Muscle of leg (tissue), 3 donors: ENCODE measurements at regions not wholly inside any gene's neighbourhood (a gene's known extent, or its start where the extent isn't known, plus 50 kb on each side); places are given as distances from the start of the nearest gene placed in this dataset.
"Not testable (repeated sequence)": the region's sequence is repeated elsewhere in the genome, so short reads cannot be mapped to it uniquely, and the experiment has no call there.

Source experiments
- DNase-seq: peaks from one replicate; pipeline ENCODE4 v3.0.0; 2013
- H3K27ac ChIP-seq: one replicate; pipeline ENCODE4 v1.5.1; 2013; ENCODE audit warnings: mild to moderate bottlenecking, low read length, control low read depth
- H3K27me3 ChIP-seq: one replicate; pipeline ENCODE4 v1.6.1; 2013; ENCODE audit warnings: low read length; ENCODE audit not compliant: control insufficient read depth, insufficient read depth
- H3K36me3 ChIP-seq: one replicate; pipeline ENCODE4 v1.6.1; 2013; ENCODE audit warnings: low read length; ENCODE audit not compliant: control insufficient read depth, insufficient read depth
- H3K4me1 ChIP-seq: one replicate; pipeline ENCODE4 v1.6.1; 2013; ENCODE audit warnings: low read length; ENCODE audit not compliant: control insufficient read depth, insufficient read depth
- H3K4me3 ChIP-seq: one replicate; pipeline ENCODE4 v1.5.1; 2013; ENCODE audit warnings: low read length, control low read depth
- H3K9me3 ChIP-seq: replicated peaks from 2 replicates; pipeline ENCODE4 v1.6.1; 2013; ENCODE audit warnings: low read depth, low read length; ENCODE audit not compliant: control insufficient read depth
- whole genome bisulfite sequencing: methylation state at CpG from one replicate; pipeline ENCODE4 v1.1.5; 2013; ENCODE audit warnings: missing lambda C conversion rate; ENCODE audit not compliant: insufficient coverage; 5-methylcytosine and 5-hydroxymethylcytosine counted together

- Histone ChIP-seq H3K27me3 (no peaks in the 10 kb centered on the region), H3K4me3 (no peak overlapping the region), H3K36me3 (no peaks in the 10 kb centered on the region), H3K9me3 (peaks cover 3% of the 10 kb centered on the region), H3K27ac (no peak overlapping the region), H3K4me1 (no peaks in the 10 kb centered on the region)
- DNase-seq = no peak
- 33% methylated on average over 1 of the region's 1 CpG for WGBS
These were observed 86.1 kb upstream of the SRD5A2 start for GRCh38 chr2:31666878-31667277.

- WGBS = no CpG with 5 or more reads among the region's 2 CpGs
- no peaks in the 10 kb centered on the region for H3K27me3 ChIP-seq
- no peak overlapping the region for H3K27ac ChIP-seq
- no peak for DNase-seq
- no peak overlapping the region for H3K4me3 ChIP-seq
- peaks cover 3% of the 10 kb centered on the region for H3K9me3 ChIP-seq
- H3K4me1 ChIP-seq = no peaks in the 10 kb centered on the region
- no peaks in the 10 kb centered on the region for H3K36me3 ChIP-seq
These were observed 84.4 kb upstream of the SRD5A2 start for GRCh38 chr2:31664949-31665724.

DNA sequence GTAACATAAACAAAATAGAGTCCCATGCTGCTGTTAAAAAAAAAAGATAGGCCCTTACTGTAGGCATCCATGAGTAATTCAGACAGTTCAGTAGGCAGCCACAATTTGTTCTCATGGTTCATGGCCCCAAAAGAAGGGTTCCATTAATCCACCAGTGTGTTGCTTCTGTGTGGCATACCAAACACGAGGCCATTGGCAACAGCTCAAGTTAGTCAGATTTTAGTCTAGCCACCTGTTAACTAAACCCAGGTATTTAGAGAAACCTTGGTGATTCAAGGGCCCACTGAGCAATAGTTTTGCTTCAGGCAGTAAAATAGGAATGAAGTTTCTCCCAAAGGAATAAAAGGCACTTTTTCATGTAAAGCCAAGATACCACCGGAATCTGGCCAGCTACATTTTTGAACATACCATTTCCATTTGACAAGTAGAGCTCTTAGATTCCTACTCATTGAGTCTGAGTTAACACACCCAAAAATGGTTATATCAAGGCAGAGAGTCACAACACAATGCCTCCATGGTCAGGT is 80.1 kb upstream of the SRD5A2 start:
- Histone ChIP-seq H3K36me3 (no peaks in the 10 kb centered on the region), H3K4me3 (no peak overlapping the region), H3K27ac (no peak overlapping the region), H3K27me3 (no peaks in the 10 kb centered on the region), H3K4me1 (no peaks in the 10 kb centered on the region), H3K9me3 (no peaks in the 10 kb centered on the region)
- 100% methylated on average over 1 of the region's 2 CpGs for WGBS
- no peak for DNase-seq

DNA sequence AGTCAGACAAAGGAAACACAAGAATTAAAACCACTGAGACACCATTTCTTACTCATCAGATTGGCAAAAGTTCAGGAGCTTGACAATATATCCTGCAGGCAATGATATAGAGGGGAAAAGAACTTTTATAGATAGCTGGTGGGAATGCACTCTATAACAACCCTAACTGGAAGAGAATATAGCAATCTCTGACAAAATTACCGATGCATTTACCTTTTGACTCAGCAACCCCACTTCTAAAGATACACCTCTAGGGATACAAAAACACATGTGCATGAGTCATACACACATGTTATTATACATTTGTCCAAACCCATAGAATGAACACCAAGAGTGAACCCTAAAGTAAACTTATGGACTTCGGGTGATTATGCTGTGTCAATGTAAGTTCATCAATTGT is 79.4 kb upstream of the SRD5A2 start:
- Histone ChIP-seq H3K27me3 (no peaks in the 10 kb centered on the region), H3K9me3 (no peaks in the 10 kb centered on the region), H3K4me1 (no peaks in the 10 kb centered on the region), H3K36me3 (no peaks in the 10 kb centered on the region), H3K27ac (no peak overlapping the region), H3K4me3 (no peak overlapping the region)
- no peak for DNase-seq
- 60% methylated on average over 1 of the region's 2 CpGs for WGBS

DNA sequence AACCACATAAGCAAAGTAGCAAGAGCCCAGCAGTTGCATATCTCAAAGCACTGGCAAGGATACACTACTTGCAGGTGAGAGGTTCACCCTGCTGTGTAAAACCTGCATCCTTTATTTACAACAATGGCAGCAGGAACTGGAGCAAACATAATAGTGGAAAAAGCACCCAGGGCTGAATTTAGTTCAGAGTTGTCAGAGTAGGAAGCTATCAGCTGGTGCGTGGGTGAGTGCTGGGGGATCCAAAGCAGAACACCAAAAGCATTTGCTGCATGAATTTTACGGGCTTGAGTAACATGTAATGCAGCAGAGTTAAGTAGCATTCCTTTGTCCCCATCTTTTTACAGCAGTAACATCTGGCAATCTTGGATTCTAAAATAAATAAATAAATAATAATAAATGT is 73.5 kb upstream of the SRD5A2 start:
- no peaks in the 10 kb centered on the region for H3K9me3 ChIP-seq
- no peak overlapping the region for H3K4me3 ChIP-seq
- WGBS = 88% methylated on average over 1 of the region's 2 CpGs
- no peaks in the 10 kb centered on the region for H3K4me1 ChIP-seq
- no peak overlapping the region for H3K27ac ChIP-seq
- no peaks in the 10 kb centered on the region for H3K27me3 ChIP-seq
- no peaks in the 10 kb centered on the region for H3K36me3 ChIP-seq
- no peak for DNase-seq

DNA sequence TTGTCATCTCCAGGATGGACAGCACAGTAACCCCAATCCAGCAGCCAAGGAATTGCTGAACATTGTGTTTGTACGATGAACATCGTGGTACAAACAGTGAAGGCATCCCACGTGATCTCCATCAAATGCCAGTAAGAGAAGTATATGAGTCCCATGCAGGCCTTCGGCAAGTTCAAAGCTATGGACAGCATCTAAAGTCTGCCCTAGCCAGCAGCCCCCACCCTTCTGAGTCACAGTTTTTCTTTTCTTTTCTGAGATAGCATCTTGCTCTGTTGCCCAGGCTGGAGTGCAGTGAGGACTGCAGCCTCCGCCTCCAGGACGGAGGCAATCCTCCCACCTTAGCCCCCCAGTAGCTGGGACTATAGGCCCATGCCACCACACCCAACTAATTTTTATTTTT is 71.0 kb upstream of the SRD5A2 start:
- Histone ChIP-seq H3K9me3 (no peaks in the 10 kb centered on the region), H3K36me3 (no peaks in the 10 kb centered on the region), H3K4me3 (no peak overlapping the region), H3K27me3 (no peaks in the 10 kb centered on the region), H3K4me1 (no peaks in the 10 kb centered on the region), H3K27ac (no peak overlapping the region)
- no peak for DNase-seq
- 92% methylated on average over 4 of the region's 6 CpGs for WGBS

DNA sequence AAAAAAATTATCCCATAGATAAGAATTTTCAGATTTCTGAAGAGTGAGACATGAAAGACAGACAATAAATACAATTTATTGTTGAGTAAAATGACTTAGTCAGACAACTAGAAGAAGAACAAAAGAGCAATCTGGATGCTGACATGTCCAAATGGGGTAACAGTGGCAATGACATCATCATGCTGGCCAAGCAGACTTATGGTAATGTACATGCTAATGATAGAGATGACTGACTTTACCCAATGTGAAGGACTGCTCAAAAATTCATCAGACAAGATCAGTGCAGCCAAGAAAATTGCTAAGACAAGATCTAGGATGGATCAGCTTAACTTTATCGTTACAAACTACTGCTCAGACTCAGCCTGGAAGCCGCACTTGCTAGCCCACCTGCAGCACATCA is 70.5 kb upstream of the SRD5A2 start:
- 86% methylated on average over 2 of the region's 2 CpGs for WGBS
- no peaks in the 10 kb centered on the region for H3K9me3 ChIP-seq
- H3K27me3 ChIP-seq = no peaks in the 10 kb centered on the region
- H3K4me3 ChIP-seq = no peak overlapping the region
- no peaks in the 10 kb centered on the region for H3K4me1 ChIP-seq
- DNase-seq = no peak
- H3K27ac ChIP-seq = no peak overlapping the region
- no peaks in the 10 kb centered on the region for H3K36me3 ChIP-seq

- DNase-seq = no peak
- Histone ChIP-seq H3K27ac (no peak overlapping the region), H3K4me1 (no peaks in the 10 kb centered on the region), H3K9me3 (no peaks in the 10 kb centered on the region), H3K4me3 (no peak overlapping the region), H3K36me3 (no peaks in the 10 kb centered on the region), H3K27me3 (no peaks in the 10 kb centered on the region)
- WGBS = 80% methylated on average over 3 of the region's 5 CpGs
These were observed 63.8 kb upstream of the SRD5A2 start for GRCh38 chr2:31644551-31644950.

DNA sequence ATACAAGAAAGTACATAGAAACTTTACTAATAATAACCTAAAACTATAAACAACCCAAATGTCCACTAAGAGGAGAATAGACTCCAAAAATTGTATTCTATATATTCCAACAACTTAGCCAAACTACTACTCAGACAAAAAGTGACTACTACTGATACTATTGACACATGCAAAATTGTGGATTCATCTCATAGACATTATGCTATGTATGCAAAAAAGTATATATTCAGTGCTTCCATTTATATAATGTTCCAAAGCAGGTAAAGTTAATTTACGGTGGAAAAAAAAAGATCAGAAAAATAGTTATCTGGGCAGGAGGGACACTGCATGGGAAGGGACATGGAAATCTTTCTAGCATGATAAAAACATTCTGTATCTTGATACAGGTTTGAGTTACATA is 62.0 kb upstream of the SRD5A2 start:
- no peak overlapping the region for H3K4me3 ChIP-seq
- no peak overlapping the region for H3K27ac ChIP-seq
- DNase-seq = no peak
- H3K36me3 ChIP-seq = no peaks in the 10 kb centered on the region
- no CpG with 5 or more reads among the region's 1 CpG for whole genome bisulfite sequencing
- no peaks in the 10 kb centered on the region for H3K27me3 ChIP-seq
- no peaks in the 10 kb centered on the region for H3K9me3 ChIP-seq
- H3K4me1 ChIP-seq = no peaks in the 10 kb centered on the region

- not testable (repeated sequence) for H3K9me3 ChIP-seq, H3K4me3 ChIP-seq, DNase-seq, H3K4me1 ChIP-seq, H3K27ac ChIP-seq, H3K36me3 ChIP-seq, H3K27me3 ChIP-seq
- 76% methylated on average over 4 of the region's 5 CpGs for WGBS
These were observed 51.5 kb upstream of the SRD5A2 start for GRCh38 chr2:31632201-31632600.
